ENCODE measurements at regions not wholly inside any gene's neighbourhood (a gene's known extent, or its start where the extent isn't known, plus 50 kb on each side); places are given as distances from the start of the nearest gene placed in this dataset.

DNA sequence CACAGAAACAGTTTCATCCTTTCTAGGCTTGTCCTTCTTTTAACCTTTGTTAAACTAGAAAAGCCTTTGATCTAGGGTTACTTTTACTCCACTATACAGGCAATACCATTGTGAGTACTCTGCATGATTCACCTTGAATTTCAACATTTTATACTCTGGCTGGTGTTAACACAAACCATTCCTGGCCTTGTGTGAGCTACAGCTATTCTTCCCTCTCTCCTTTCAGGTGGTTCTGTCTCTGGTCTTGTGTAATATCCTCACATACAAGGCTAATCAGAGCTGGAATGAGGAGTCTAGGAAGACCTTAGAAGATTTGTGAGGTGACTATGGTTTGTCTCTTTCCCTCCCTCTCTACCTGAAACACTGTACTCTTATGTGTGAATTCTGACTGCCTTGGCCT, 837.4 kb upstream of the USP15 start:
- no peak for DNase-seq (ENCODE audit: low spot score)

GRCh38 chr12:61452076-61452475, 808.1 kb upstream of the USP15 start:
- DNase-seq (ENCODE audit: low spot score), result peak; percentile 31

- DNase-seq (ENCODE audit: low spot score), result no peak
These were observed 772.5 kb upstream of the USP15 start for GRCh38 chr12:61487728-61488127.

DNA sequence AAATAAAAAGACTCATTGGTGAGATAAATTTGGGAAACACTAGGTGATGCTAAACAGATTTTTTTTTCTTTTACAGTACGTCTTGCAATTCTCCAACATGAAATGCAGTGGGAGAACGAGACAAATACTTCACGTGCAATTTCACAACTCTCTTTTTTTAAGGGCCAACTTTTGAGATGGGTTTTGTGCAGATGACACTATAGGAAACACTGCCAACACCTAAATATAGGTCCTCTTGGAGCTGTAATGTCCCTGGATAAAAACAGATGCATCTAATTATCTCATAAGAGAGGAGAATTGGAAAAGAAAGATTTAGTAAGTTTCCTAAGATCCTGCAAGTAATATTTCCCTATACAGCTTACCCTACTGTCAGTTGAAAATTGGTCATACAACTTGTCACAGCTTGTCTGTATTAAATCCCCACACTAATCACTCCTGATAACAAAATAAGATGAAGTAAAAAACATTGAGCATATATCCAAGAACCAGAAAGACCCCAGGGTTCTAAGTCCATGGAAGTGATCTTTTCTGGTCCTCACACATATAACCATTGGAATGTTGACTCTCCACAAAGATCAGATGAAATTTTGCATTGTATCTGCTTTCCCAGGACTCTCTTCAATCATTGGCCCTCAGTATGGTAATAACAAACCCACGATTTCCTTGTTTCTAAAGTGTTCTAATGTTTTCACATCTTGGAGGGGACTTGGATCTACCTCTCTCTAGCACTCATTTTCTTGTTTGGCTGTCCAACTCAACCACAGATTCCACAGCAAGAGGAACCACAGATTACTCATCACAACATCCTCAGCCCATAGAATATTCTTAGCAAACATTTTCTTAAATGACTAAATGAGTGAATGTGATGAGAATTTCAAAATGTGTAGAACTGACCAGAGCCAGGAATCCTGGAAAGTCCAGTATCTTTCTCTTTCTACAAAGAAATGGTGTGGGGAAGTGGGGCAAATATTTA, 769.4 kb upstream of the USP15 start:
- DNase-seq (ENCODE audit: low spot score), result peak; percentile 27

GRCh38 chr12:61502179-61502578, 758.0 kb upstream of the USP15 start:
- no peak for DNase-seq (ENCODE audit: low spot score)

DNA sequence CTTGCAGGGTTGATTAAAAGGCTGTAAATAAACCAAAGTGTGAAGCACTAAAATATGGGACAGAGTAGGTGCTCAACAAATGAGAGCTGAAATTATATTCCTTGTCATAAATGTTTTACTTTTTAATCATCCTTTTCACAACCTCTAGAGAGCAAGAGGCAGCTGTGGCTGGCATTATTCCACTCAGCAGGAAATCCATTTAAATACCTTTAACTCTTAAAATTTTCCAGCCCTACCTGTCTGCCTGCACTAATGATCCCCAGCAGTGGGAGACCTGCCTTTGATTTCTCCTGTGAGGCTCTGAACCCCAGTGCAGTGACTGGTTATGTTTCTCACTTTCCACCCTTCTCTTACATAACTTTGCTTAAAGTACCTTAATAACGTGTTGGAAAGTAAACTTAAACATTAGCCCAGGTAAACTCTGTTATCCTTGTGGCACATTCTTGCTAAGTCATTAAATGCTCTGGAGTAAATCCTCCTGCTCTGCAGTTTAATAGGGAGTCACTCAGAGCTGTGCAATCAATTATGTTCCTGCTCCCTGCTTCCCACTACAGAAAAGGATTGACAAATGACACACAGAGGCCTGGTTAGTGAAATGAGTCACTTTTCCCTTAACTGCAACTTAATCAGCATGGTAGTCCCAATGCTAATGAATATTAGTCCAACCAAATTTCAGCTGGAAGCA, 755.7 kb upstream of the USP15 start:
- DNase-seq (ENCODE audit: low spot score), result no peak

DNA sequence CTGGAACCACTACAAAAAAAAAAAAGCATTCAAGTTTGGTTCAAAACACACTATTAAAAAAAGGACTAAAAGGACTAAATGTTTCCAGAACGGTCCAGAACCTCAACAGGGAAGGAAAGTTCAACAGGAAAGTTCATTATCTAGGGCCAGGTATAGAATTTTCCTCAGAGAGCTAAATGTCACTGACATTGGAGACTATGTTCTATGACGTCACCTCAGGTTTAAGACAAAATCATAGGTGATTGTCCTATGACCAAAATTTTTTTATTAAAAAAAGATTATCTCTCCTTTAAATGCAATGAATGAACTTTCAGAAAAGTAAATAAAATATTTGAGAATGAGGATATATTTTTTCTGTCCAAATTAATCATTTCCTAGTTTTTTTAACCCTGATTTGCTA, 746.7 kb upstream of the USP15 start:
- no peak for DNase-seq (ENCODE audit: low spot score)

GRCh38 chr12:61514016-61514415, 746.2 kb upstream of the USP15 start:
- no peak for DNase-seq (ENCODE audit: low spot score)

DNA sequence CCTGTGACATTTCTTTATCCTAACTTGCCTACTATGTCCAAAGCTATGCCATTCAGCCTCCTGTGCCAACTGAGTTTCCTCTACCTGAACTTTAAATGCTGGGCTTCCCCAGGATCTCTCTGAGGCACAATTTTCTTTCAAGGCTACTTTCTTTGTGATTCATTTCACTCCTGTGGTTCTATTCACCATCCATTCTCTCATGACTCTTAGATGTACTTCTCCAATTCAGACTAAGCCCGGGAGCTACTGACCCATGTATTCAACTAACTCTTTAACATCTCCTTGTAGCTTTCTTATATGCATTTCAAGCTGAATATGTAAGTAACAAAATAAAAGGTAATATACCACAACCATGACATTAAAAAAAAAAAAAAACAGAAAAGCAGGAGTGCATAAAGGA, 738.9 kb upstream of the USP15 start:
- DNase-seq (ENCODE audit: low spot score), result no peak

- DNase-seq (ENCODE audit: low spot score), result no peak
These were observed 736.8 kb upstream of the USP15 start for GRCh38 chr12:61523276-61523992.

- DNase-seq (ENCODE audit: low spot score), result no peak
These were observed 735.4 kb upstream of the USP15 start for GRCh38 chr12:61524851-61525250.

DNA sequence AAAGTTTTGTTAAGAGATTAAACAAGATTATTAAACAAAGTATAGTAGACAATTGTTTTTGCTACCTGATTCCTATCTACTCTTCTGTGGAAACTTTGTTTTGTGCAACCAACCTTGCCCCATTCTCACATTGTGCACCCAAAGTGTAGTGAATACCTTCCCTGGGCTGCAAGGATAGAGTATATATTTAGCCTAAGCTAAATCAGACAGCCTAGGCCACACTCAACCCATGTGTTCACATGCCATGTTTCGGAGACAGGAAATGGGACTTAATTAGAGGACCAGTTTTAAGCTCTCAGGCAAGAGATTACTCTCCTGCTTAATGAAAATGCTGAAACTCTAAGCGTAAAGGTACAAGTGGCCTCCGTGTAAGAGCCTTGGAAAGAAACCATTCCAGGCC, 734.9 kb upstream of the USP15 start:
- no peak for DNase-seq (ENCODE audit: low spot score)

DNA sequence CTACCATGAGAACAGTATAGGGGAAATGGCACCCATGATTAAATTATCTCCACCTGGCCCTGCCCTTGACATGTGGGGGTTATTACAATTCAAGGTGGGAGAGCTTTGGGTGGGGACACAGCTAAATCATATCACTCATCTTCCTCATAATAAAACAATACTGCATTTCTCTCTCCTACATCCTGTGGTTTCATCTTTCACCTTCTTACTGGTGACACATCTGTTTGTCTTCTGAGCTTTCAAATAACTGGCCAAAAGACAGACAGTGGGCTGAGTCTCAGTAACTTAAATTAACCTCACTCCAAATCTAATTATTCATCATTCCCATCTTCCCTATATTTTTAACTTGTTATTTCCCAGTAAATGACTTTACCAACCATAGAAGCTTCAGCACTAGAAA, 729.7 kb upstream of the USP15 start:
- DNase-seq (ENCODE audit: low spot score), result peak; percentile 14

- DNase-seq (ENCODE audit: low spot score), result no peak
These were observed 729.0 kb upstream of the USP15 start for GRCh38 chr12:61531195-61531594.

DNA sequence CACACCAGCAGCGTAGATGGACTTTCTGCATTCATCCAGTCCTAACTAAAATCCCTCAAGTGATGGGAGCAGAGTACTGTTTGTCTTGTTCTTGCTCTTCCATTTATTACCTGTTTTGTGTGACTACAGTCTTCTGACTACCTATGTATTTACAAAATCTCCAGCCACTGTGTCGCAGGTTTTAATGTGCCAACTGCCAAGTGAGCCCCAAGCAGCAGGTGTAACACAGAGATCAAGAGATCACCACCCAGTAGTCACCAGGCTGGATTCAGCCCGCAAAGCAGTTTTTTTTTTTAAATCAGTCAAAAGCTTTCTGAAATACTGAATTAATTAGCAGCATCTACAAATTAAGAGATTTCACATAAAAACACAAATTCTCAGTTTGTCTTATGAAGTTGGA, 724.1 kb upstream of the USP15 start:
- no peak for DNase-seq (ENCODE audit: low spot score)

DNA sequence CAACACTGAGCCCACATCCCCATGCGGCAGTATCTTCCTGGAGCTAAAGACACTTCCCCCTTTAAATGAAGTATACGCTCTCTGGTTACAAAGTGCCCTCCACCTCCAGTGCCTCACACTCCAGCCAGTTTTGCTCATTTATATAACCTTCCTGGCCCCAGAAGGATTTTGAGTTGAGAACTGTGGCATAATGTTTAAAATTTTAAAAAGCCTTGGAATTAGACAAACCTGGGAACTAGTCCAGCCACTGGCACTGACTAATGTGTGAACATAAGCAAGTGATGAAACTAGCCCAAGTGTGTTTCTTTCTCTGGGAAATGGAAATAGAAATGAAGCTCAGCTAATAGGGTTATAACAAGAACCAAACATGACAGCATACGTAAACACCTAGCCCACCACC, 723.7 kb upstream of the USP15 start:
- DNase-seq (ENCODE audit: low spot score), result no peak

GRCh38 chr12:61538951-61539350, 721.3 kb upstream of the USP15 start:
- no peak for DNase-seq (ENCODE audit: low spot score)

DNA sequence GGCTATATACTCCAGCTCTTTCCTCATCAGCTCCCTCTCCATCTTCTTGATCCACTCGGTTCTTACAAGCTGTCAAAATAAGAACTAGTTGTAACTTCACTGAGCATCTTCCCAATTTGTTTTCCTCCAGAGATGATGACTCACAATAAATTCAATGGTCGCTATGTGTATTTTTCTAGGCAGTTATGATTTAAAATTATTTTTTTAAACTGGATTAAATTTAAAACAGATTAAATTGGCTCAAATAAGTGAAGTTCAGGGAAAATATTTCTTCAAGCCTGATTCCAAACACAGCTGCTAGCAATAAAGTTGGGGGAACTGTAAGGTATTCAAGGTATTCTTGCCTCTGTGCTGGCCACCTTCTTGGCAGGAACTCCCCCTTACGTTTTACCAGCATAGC, 717.7 kb upstream of the USP15 start:
- no peak for DNase-seq (ENCODE audit: low spot score)

DNA sequence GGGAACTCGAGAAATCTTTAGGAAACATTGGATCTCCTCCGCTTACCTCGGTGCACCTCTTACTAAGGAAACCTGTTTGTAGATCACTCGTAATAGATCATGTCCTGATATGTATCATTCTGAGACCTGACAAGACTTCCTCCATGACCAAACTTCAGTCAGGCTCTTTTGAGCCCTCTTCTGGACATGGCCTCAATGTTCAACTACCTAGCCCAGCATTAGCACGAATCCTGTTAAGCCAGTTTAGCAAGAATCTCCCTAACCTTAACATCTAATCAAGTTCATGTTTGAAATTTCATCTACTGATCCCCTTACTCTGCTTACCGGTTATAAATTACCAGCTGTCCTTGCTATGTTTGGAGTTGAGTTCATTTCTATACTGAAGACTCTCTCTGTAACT, 713.9 kb upstream of the USP15 start:
- no peak for DNase-seq (ENCODE audit: low spot score)

GRCh38 chr12:61553091-61553490, 707.1 kb upstream of the USP15 start:
- DNase-seq (ENCODE audit: low spot score), result no peak

GRCh38 chr12:61554268-61555008, 705.8 kb upstream of the USP15 start:
- DNase-seq (ENCODE audit: low spot score), result no peak

All from A172 (cell line).